K562 (cell line): ENCODE measurements at regions not wholly inside any gene's neighbourhood (a gene's known extent, or its start where the extent isn't known, plus 50 kb on each side); places are given as distances from the start of the nearest gene placed in this dataset.

Experiments
- BCLAF1 ChIP-seq, 2 experiments: fragments of 450-650 bp in 1 of 2; IDR thresholded peaks; 2 replicates each; pipeline ENCODE4 v1.6.1; 2011 to 2017; ENCODE audit warnings: low read depth in 2 of 2, antibody characterized with exemption in 1 of 2, borderline replicate concordance in 1 of 2, low read length in 1 of 2, mild to moderate bottlenecking in 1 of 2, mixed read lengths in 1 of 2; ENCODE audit not compliant: control insufficient read depth in 1 of 2
- CEBPG ChIP-seq, 3 experiments: fragments of 200-800 bp in 1 of 3; sonication (Bioruptor generic) in 1 of 3; sonication (generic) in 1 of 3; formaldehyde crosslinking in 1 of 3; IDR thresholded peaks in 2 of 3; conservative IDR thresholded peaks in 1 of 3; 2 replicates each; pipeline versions ENCODE4 v1.6.1 to v1.8.0; 2016 to 2022; ENCODE audit warnings: missing compliant biosample characterization in 2 of 3, missing genetic modification characterization in 2 of 3, mild to moderate bottlenecking in 1 of 3, missing genetic modification reagents in 1 of 3
- MLLT1 ChIP-seq, 2 experiments: fragments of 450-650 bp; IDR thresholded peaks; 2 replicates each; pipeline ENCODE4 v1.6.1; 2016
- MYC ChIP-seq, 2 experiments: fragments of 250-450 bp in 1 of 2; sonication (Bioruptor Pico) in 1 of 2; IDR thresholded peaks; 2 replicates each; pipeline versions ENCODE4 v1.5.1 to v1.6.1; 2012 to 2021; ENCODE audit warnings: low read depth in 2 of 2, borderline replicate concordance in 1 of 2, improper control_type of control experiment in 1 of 2, low read length in 1 of 2, mild to moderate bottlenecking in 1 of 2, moderate library complexity in 1 of 2
- RBM39 ChIP-seq: fragments of 200-400 bp; formaldehyde crosslinking; optimal IDR thresholded peaks from 2 replicates; pipeline ENCODE3; 2018; ENCODE audit warnings: low read depth, low read length
- SMC3 ChIP-seq: conservative IDR thresholded peaks from 2 replicates; pipeline ENCODE4 v1.6.1; 2011; ENCODE audit warnings: low read depth, low read length, improper control_type of control experiment; ENCODE audit not compliant: insufficient read depth
- ZBTB34 ChIP-seq: fragments of 250-450 bp; sonication (Bioruptor Pico); IDR thresholded peaks from 2 replicates; pipeline ENCODE4 v1.8.0; 2021; ENCODE audit warnings: mild to moderate bottlenecking, moderate library complexity
- ZC3H4 ChIP-seq: sonication (generic); formaldehyde crosslinking; IDR thresholded peaks from 2 replicates; pipeline ENCODE4 v1.9.0; 2021; ENCODE audit warnings: missing genetic modification reagents, borderline replicate concordance
- ZNF184 ChIP-seq: sonication (generic); formaldehyde crosslinking; IDR thresholded peaks from 2 replicates; pipeline ENCODE4 v1.5.0; 2020; ENCODE audit warnings: missing genetic modification reagents
- ZNF224 ChIP-seq: sonication (generic); formaldehyde crosslinking; IDR thresholded peaks from 2 replicates; pipeline ENCODE4 v1.8.0; 2022; ENCODE audit warnings: mild to moderate bottlenecking, missing genetic modification reagents
- ZNF280B ChIP-seq: fragments of 250-450 bp; sonication (Bioruptor Pico); IDR thresholded peaks from 2 replicates; pipeline ENCODE4 v1.5.1; 2021; ENCODE audit warnings: mild to moderate bottlenecking
- ZNF3 ChIP-seq: fragments of 250-450 bp; sonication (Bioruptor Pico); IDR thresholded peaks from 2 replicates; pipeline ENCODE4 v1.5.0; 2021; ENCODE audit warnings: mild to moderate bottlenecking, moderate library complexity
- TF ChIP-seq, protein P1 (sequence below): fragments of 450-650 bp; IDR thresholded peaks from 2 replicates; pipeline ENCODE4 v1.6.1; 2016; ENCODE audit warnings: borderline replicate concordance
- TF ChIP-seq, protein P2 (sequence below): fragments of 250-450 bp; sonication (Bioruptor Pico); IDR thresholded peaks from 2 replicates; pipeline ENCODE4 v1.4.0; 2020

DNA sequence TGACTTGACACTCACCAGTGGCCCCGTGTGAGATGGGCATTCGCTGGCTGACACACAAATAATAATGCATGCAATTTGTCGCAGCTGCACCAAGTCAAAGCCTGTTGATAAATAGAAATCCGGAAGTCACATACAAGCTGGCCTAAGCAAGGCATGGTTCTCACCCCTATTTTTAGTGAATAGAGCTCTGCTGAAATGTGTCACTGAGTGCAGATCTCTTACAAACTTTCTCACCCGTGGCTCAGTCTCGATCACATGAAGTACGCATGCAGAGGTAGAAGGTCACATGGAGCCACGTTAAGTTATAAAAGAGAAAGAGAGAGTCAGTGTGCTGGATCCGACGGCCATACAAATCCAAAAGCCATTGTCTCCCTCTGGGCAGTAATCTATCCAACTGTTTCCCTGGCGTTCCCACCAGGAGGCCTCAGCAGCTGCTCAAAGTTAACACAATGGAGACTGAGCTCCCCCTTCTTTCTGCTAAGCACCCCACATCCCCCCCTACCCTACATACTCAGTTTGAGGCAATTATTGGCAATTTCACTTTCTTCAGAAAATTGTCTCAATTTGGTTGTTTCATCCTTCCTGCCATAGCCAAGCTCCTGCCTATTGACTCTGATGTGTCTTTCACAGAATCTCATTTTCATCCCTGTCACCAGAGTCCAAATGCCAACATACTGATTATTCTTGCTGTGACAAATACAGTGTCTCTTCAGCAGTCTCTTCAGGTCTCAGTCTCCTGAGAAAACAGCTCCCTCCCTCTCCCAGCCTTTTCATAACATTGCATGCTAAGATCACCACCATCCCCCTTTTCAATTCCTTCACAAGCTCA, 473.3 kb upstream of the NRP1 start (continued):
- TF ChIP-seq, protein P1, sequence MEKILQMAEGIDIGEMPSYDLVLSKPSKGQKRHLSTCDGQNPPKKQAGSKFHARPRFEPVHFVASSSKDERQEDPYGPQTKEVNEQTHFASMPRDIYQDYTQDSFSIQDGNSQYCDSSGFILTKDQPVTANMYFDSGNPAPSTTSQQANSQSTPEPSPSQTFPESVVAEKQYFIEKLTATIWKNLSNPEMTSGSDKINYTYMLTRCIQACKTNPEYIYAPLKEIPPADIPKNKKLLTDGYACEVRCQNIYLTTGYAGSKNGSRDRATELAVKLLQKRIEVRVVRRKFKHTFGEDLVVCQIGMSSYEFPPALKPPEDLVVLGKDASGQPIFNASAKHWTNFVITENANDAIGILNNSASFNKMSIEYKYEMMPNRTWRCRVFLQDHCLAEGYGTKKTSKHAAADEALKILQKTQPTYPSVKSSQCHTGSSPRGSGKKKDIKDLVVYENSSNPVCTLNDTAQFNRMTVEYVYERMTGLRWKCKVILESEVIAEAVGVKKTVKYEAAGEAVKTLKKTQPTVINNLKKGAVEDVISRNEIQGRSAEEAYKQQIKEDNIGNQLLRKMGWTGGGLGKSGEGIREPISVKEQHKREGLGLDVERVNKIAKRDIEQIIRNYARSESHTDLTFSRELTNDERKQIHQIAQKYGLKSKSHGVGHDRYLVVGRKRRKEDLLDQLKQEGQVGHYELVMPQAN: no peak
- TF ChIP-seq, protein P2, sequence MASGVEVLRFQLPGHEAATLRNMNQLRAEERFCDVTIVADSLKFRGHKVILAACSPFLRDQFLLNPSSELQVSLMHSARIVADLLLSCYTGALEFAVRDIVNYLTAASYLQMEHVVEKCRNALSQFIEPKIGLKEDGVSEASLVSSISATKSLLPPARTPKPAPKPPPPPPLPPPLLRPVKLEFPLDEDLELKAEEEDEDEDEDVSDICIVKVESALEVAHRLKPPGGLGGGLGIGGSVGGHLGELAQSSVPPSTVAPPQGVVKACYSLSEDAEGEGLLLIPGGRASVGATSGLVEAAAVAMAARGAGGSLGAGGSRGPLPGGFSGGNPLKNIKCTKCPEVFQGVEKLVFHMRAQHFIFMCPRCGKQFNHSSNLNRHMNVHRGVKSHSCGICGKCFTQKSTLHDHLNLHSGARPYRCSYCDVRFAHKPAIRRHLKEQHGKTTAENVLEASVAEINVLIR (CRISPR knock-in tag): no peak
- TF ChIP-seq RBM39 (no peak), ZC3H4 (CRISPR knock-in tag) (no peak), ZBTB34 (CRISPR knock-in tag) (no peak), ZNF224 (CRISPR knock-in tag) (no peak), ZNF3 (no peak), CEBPG (CRISPR knock-in tag; IDR thresholded peaks at IDR 0.05) (no peak), CEBPG (tag; conservative IDR thresholded peaks at IDR 0.05 in 1 of 2, IDR thresholded peaks at IDR 0.05 in 1 of 2) (no peak), MLLT1 (IDR thresholded peaks at IDR 0.05) (no peak), BCLAF1 (IDR thresholded peaks at IDR 0.05; ENCODE audit: borderline replicate concordance in 1 of 2, control insufficient read depth in 1 of 2, low read depth in 2 of 2, low read length in 1 of 2) (no peak), ZNF280B (CRISPR knock-in tag) (no peak), MYC (IDR thresholded peaks at IDR 0.05; ENCODE audit: low read depth, low read length) (no peak), MYC (CRISPR knock-in tag; IDR thresholded peaks at IDR 0.05; ENCODE audit: borderline replicate concordance, low read depth) (no peak), ZNF184 (CRISPR knock-in tag) (no peak), SMC3 (no peak)
- TF ChIP-seq, all 486 proteins: peak for 0
